ENCODE measurements at regions not wholly inside any gene's neighbourhood (a gene's known extent, or its start where the extent isn't known, plus 50 kb on each side); places are given as distances from the start of the nearest gene placed in this dataset.

DNA sequence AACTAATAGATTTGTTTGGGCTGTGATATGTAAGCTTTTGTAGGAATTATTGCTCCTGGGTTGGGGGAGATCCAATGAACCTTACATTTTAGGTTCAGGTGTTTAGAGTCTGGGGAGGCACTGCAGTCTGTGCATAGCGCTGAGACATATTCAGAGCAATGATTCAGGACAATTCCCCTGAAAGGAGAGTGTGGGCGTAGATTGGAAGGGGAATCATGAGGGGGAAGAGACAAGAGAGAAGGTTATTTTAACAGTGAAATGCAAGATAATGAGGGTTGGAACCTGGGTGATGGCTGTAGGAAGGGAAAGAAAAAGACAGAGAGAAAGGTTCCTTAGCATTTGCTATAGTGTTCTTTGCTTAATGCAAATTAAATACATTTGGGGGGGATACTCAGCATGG is 1013.4 kb downstream of the REEP3 start:
- H3K36me3 ChIP-seq (replicated peaks; ENCODE audit: low read depth, low read length) = no peaks in the 10 kb centered on the region
- H3K27ac ChIP-seq (ENCODE audit: low read length) = no peak overlapping the region
- no peaks in the 10 kb centered on the region for H3K27me3 ChIP-seq (ENCODE audit: low read depth, low read length)
- H3K79me2 ChIP-seq (ENCODE audit: low read length) = no peaks in the 10 kb centered on the region
- no peak overlapping the region for H3K9ac ChIP-seq (ENCODE audit: low read length)
- H2AFZ ChIP-seq (ENCODE audit: low read depth, low read length) = no peak overlapping the region
- H3K4me1 ChIP-seq (ENCODE audit: low read length) = no peaks in the 10 kb centered on the region
- no peak overlapping the region for H3K4me3 ChIP-seq (ENCODE audit: low read length)
- H4K20me1 ChIP-seq (ENCODE audit: insufficient read depth, low read length) = no peaks in the 10 kb centered on the region
- no peak overlapping the region for H3K4me2 ChIP-seq (ENCODE audit: low read length)
- TF ChIP-seq, protein P1, sequence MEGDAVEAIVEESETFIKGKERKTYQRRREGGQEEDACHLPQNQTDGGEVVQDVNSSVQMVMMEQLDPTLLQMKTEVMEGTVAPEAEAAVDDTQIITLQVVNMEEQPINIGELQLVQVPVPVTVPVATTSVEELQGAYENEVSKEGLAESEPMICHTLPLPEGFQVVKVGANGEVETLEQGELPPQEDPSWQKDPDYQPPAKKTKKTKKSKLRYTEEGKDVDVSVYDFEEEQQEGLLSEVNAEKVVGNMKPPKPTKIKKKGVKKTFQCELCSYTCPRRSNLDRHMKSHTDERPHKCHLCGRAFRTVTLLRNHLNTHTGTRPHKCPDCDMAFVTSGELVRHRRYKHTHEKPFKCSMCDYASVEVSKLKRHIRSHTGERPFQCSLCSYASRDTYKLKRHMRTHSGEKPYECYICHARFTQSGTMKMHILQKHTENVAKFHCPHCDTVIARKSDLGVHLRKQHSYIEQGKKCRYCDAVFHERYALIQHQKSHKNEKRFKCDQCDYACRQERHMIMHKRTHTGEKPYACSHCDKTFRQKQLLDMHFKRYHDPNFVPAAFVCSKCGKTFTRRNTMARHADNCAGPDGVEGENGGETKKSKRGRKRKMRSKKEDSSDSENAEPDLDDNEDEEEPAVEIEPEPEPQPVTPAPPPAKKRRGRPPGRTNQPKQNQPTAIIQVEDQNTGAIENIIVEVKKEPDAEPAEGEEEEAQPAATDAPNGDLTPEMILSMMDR (IDR thresholded peaks at IDR 0.05; ENCODE audit: low read depth, low read length) = no peak
- TF ChIP-seq EZH2phosphoT487 (IDR thresholded peaks at IDR 0.05; ENCODE audit: low read depth) = no peak
- no peaks in the 10 kb centered on the region for H3K9me3 ChIP-seq (ENCODE audit: insufficient read depth, low read length)

DNA sequence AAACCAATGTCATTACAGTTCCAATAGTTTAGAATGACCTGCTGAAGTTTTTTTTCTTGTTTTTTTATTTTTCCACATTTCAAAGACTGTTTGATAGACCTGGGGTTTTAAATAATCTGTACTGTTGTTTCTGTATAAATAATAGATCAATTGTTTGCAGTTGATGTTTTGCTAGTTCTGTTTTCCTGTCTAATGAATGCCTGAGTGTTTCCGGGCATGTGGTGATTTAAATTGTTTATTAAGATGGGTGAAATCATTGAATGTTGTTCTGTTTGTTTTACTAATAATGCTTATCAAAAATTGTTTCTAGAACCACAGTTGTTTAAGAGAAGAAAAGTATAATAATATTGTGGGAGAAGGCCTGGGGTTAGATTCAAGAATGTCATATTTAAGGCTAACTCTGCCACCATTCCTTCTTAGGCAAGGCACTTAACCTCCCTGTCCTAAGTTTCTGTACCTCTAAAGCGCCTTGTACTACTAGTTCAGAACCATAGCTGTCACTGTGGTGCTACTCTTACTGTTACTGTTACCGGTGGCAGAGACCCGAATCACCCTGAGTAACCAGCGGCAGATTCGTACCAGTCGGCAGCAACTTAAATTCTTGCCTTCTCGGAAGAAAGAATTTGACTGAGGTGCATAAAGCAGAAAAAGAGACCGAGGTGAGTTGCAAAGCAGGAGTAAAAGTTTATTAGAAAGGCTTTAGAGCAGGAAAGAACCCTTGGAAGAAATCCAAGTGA is 1014.1 kb downstream of the REEP3 start:
- H3K27me3 ChIP-seq (ENCODE audit: low read depth, low read length) = no peaks in the 10 kb centered on the region
- H2AFZ ChIP-seq (ENCODE audit: low read depth, low read length) = no peak overlapping the region
- no peak overlapping the region for H3K9ac ChIP-seq (ENCODE audit: low read length)
- no peaks in the 10 kb centered on the region for H3K79me2 ChIP-seq (ENCODE audit: low read length)
- no peak overlapping the region for H3K4me2 ChIP-seq (ENCODE audit: low read length)
- no peaks in the 10 kb centered on the region for H3K36me3 ChIP-seq (replicated peaks; ENCODE audit: low read depth, low read length)
- H3K27ac ChIP-seq (ENCODE audit: low read length) = no peak overlapping the region
- TF ChIP-seq, protein P1 (IDR thresholded peaks at IDR 0.05; ENCODE audit: low read depth, low read length) = no peak
- TF ChIP-seq EZH2phosphoT487 (IDR thresholded peaks at IDR 0.05; ENCODE audit: low read depth) = no peak
- no peaks in the 10 kb centered on the region for H4K20me1 ChIP-seq (ENCODE audit: insufficient read depth, low read length)
- no peaks in the 10 kb centered on the region for H3K9me3 ChIP-seq (ENCODE audit: insufficient read depth, low read length)
- H3K4me3 ChIP-seq (ENCODE audit: low read length) = no peak overlapping the region
- H3K4me1 ChIP-seq (ENCODE audit: low read length) = no peaks in the 10 kb centered on the region

GRCh38 chr10:64537112-64537511 is 1015.9 kb downstream of the REEP3 start:
- Histone ChIP-seq H3K4me1 (ENCODE audit: low read length) (no peaks in the 10 kb centered on the region), H3K27me3 (ENCODE audit: low read depth, low read length) (no peaks in the 10 kb centered on the region), H3K4me2 (ENCODE audit: low read length) (no peak overlapping the region), H3K9ac (ENCODE audit: low read length) (no peak overlapping the region), H4K20me1 (ENCODE audit: insufficient read depth, low read length) (no peaks in the 10 kb centered on the region), H3K79me2 (ENCODE audit: low read length) (no peaks in the 10 kb centered on the region), H2AFZ (ENCODE audit: low read depth, low read length) (no peak overlapping the region), H3K4me3 (ENCODE audit: low read length) (no peak overlapping the region), H3K36me3 (replicated peaks; ENCODE audit: low read depth, low read length) (no peaks in the 10 kb centered on the region), H3K27ac (ENCODE audit: low read length) (no peak overlapping the region), H3K9me3 (ENCODE audit: insufficient read depth, low read length) (no peaks in the 10 kb centered on the region)
- TF ChIP-seq, protein P1 (IDR thresholded peaks at IDR 0.05; ENCODE audit: low read depth, low read length) = no peak
- TF ChIP-seq EZH2phosphoT487 (IDR thresholded peaks at IDR 0.05; ENCODE audit: low read depth) = no peak

- H3K4me3 ChIP-seq (ENCODE audit: low read length) = no peak overlapping the region
Observed at GRCh38 chr10:64537928-64538327, 1016.7 kb downstream of the REEP3 start.

More at GRCh38 chr10:64537928-64538327, 1016.7 kb downstream of the REEP3 start:
- no peaks in the 10 kb centered on the region for H4K20me1 ChIP-seq (ENCODE audit: insufficient read depth, low read length)
- H3K36me3 ChIP-seq (replicated peaks; ENCODE audit: low read depth, low read length) = no peaks in the 10 kb centered on the region
- TF ChIP-seq, protein P1 (IDR thresholded peaks at IDR 0.05; ENCODE audit: low read depth, low read length) = no peak
- TF ChIP-seq EZH2phosphoT487 (IDR thresholded peaks at IDR 0.05; ENCODE audit: low read depth) = no peak
- no peak overlapping the region for H2AFZ ChIP-seq (ENCODE audit: low read depth, low read length)
- H3K27ac ChIP-seq (ENCODE audit: low read length) = no peak overlapping the region
- no peak overlapping the region for H3K9ac ChIP-seq (ENCODE audit: low read length)
- H3K79me2 ChIP-seq (ENCODE audit: low read length) = no peaks in the 10 kb centered on the region
- H3K27me3 ChIP-seq (ENCODE audit: low read depth, low read length) = no peaks in the 10 kb centered on the region
- H3K9me3 ChIP-seq (ENCODE audit: insufficient read depth, low read length) = no peaks in the 10 kb centered on the region
- H3K4me1 ChIP-seq (ENCODE audit: low read length) = no peaks in the 10 kb centered on the region
- no peak overlapping the region for H3K4me2 ChIP-seq (ENCODE audit: low read length)
